NCI-H460 (cell line): ENCODE measurements at regions not wholly inside any gene's neighbourhood (a gene's known extent, or its start where the extent isn't known, plus 50 kb on each side); places are given as distances from the start of the nearest gene placed in this dataset.

Experiments
- DNase-seq: peaks from one replicate; pipeline ENCODE4 v3.0.0-alpha.2; 2016; ENCODE audit warnings: low read depth; ENCODE audit errors: extremely low read depth

GRCh38 chr2:18703555-18703954 lies 114.2 kb upstream of the NT5C1B start:
- no peak for DNase-seq

GRCh38 chr2:18701981-18702380 lies 112.6 kb upstream of the NT5C1B start:
- DNase-seq = no peak

- DNase-seq = no peak
Observed at GRCh38 chr2:18701546-18701945, 112.2 kb upstream of the NT5C1B start.

GRCh38 chr2:18690342-18690741 lies 101.0 kb upstream of the NT5C1B start:
- no peak for DNase-seq

- DNase-seq = no peak
Observed at GRCh38 chr2:18684206-18685038, 95.1 kb upstream of the NT5C1B start.

GRCh38 chr2:18682681-18683080 lies 93.3 kb upstream of the NT5C1B start:
- DNase-seq = no peak

- no peak for DNase-seq
Observed at GRCh38 chr2:18677280-18677679, 87.9 kb upstream of the NT5C1B start.

GRCh38 chr2:18674309-18674708 lies 84.9 kb upstream of the NT5C1B start:
- no peak for DNase-seq

GRCh38 chr2:18671363-18671762 lies 82.0 kb upstream of the NT5C1B start:
- DNase-seq = no peak

GRCh38 chr2:18668221-18668620 lies 78.9 kb upstream of the NT5C1B start:
- DNase-seq = no peak

GRCh38 chr2:18664421-18664820 lies 75.1 kb upstream of the NT5C1B start:
- DNase-seq = no peak

GRCh38 chr2:18663861-18664260 lies 74.5 kb upstream of the NT5C1B start:
- no peak for DNase-seq

- no peak for DNase-seq
Observed at GRCh38 chr2:18662689-18663088, 73.3 kb upstream of the NT5C1B start.

- no peak for DNase-seq
Observed at GRCh38 chr2:18659915-18660314, 70.5 kb upstream of the NT5C1B start.

- no peak for DNase-seq
Observed at GRCh38 chr2:18656048-18656447, 66.7 kb upstream of the NT5C1B start.

GRCh38 chr2:18651842-18652774 lies 62.7 kb upstream of the NT5C1B start:
- DNase-seq = no peak

GRCh38 chr2:18650221-18650620 lies 60.9 kb upstream of the NT5C1B start:
- DNase-seq = no peak

- DNase-seq = no peak
Observed at GRCh38 chr2:18649502-18650135, 60.2 kb upstream of the NT5C1B start.

- DNase-seq = no peak
Observed at GRCh38 chr2:18648161-18648560, 58.8 kb upstream of the NT5C1B start.

- no peak for DNase-seq
Observed at GRCh38 chr2:18647731-18648130, 58.4 kb upstream of the NT5C1B start.

GRCh38 chr2:18645315-18645714 lies 55.9 kb upstream of the NT5C1B start:
- DNase-seq = no peak
